ENCODE measurements at regions not wholly inside any gene's neighbourhood (a gene's known extent, or its start where the extent isn't known, plus 50 kb on each side); places are given as distances from the start of the nearest gene placed in this dataset.

DNA sequence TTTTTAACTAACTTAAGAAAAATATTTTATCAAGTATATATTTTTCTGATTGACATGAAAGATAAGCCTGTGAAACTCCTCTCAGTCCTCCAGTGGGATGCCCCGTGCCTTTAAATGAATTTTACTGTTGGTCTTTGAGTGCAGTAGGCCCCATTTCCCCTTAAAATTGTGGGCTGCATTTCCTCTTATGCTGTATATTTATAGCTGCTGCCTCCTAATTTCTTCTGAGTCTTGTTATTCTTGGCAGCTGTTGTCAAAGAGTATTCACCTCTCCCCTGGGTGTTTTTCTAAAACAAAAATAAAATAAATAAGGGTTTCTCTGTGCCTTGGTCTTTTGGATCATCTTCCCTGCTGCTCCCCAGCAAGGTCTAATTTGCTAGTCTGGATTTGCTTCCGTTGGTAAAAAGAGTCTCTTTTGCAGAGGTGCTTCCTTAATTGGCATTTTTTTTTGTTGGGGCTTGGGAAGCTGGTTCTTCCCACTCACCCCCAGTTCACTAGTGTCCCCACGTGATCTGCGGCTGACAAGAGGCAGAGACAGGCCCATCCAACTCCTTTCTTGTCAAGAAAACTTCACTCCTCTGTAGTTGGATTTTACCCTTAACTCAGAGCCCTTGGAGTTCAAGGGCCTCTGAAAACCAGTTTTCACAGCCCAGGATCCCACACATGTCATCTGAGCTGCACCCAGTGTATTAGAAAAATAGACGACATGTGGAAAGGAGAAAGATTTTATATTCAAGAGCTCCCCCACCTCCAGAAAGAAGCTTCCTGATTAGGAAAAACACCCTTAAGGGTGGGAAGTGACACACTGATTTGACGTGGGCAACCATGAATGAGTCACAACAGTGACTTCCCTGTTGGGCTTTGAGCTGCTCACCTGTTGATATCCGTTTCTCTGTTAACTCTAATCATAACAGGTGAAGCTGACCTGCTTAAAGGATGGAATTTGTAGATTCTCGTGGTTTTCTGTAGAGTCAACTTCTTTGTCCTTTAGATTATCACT lies 431.5 kb downstream of the DCDC2C start:
- DNase-seq (ENCODE audit: low read depth in 1 of 2, low spot score in 1 of 2): no peak

DNA sequence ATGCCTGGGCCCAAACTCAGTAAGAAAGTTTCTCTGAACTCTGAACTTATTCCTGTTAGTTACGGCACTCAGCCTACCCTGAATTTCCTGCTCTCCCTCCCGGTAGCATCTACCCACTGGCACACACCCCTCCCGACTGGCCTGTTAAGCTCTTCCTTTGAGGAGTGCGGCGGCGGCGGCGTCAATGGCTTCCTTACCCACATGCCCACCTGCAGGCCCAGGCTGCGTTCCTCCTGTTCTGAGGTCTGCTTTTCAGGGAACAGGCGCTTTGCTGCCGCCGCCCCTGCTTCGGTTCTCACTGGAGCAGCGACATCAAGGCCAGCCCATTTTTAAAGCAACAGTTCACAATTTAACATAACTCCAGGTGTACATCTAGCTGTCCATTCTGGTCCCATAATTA lies 432.4 kb downstream of the DCDC2C start:
- DNase-seq (ENCODE audit: low read depth in 1 of 2, low spot score in 1 of 2): no peak

DNA sequence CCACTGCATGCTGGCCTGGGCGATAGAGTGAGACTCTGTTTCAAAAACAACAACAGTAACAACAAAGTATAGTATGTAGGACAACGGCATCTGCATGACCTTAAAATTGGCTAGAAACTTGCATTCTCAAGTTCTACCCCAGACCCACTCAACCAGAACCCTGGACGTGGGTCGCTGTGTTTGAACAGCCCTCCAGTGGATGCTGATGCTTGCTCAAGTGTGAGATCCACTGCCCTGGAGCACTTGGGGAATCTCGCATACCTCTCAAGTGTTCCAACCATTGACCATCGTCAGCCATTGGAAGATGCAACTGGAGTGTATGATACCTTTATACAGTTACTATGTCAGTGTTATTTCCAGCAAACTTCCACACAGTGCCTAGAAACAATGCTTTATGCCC lies 435.9 kb downstream of the DCDC2C start:
- DNase-seq (ENCODE audit: low read depth in 1 of 2, low spot score in 1 of 2): no peak

DNA sequence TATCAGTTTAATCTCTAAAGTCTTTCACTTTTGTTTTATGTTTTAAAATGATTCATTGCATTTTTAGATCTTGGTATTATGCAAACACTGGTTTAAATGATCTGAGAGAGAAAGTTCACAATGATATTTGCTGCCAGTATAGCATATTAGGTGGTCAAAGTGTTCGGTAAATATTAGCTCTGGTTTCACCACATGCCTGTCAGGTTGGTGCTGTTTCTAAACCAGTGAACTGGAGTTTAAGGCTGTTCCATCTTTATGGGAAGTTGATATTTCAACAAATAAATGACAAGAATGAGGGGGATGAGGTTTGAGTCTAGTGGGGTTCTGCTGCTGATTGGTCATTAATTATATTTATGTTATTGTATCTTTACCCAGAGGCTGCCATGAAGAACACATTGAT lies 436.4 kb downstream of the DCDC2C start:
- no peak for DNase-seq (ENCODE audit: low read depth in 1 of 2, low spot score in 1 of 2)

DNA sequence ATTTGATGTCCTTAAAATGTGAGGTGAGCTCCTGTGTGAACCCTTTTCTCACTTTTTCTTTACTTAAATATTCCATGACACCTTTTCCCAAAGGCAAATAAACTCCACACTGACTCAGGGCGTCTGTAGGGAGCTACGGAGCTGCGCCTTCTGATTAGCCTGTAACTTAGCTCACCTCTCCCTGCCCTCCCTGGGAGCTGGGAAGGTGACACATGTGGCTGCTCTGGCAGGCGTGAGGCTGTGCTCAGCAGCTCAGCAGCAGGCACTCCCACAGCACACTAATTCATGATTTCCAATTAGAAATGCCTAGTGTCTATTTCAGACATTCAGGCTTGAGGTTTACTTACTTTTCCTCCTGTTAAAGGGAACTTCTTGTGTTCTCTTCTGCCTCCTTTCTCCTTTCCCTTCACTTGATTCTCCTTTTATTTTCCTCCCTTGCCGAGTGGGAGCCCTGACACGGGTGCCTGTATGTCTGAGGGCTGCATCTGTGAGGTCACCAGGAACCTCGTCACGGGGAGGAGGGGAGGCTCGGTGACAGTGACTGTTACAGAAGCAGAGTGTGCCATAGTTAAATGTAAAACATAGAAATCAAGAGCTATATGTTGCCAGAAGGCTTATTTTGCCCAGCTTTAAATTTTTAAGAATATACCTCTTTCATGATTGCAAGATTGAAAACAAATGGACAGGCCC lies 437.1 kb downstream of the DCDC2C start:
- no peak for DNase-seq (ENCODE audit: low read depth in 1 of 2, low spot score in 1 of 2)

DNA sequence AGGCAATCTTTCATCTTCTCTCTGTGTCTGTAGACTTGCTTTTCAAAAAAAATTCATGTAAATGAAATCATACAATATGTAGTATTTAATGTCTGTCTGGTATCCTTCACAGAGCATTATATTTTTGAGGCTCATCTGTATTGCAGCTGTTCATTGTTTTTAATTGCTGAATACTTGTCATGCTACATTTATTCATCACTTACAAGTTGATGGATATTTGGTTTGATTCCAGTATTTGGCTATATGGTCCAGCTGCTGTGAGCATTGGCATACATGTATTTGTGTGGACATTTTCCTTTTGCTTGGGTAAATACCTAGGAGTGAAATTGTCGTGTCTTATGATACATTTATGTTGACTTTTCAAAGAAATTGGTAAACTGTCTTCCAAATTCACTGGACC lies 441.4 kb downstream of the DCDC2C start:
- DNase-seq (ENCODE audit: low read depth in 1 of 2, low spot score in 1 of 2): no peak

DNA sequence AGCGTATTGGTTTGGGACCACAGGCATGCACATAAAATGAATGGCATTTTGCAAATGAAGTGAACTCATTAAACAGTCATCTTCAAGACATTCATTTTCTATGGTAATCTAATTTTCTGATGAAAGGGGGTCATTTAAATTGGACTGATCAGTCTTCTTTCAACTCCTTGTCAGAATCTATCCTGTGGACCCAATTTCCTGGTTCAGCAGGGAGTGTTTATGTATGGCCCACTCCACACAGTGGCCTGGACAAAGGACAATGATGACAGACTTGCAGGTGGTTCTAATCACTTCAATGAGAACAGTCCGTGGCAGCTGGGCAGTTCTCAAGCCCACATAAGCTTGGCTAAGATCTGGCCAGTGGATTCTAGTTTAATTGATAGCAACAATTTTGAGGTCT lies 448.1 kb downstream of the DCDC2C start:
- DNase-seq (ENCODE audit: low read depth in 1 of 2, low spot score in 1 of 2): no peak

DNA sequence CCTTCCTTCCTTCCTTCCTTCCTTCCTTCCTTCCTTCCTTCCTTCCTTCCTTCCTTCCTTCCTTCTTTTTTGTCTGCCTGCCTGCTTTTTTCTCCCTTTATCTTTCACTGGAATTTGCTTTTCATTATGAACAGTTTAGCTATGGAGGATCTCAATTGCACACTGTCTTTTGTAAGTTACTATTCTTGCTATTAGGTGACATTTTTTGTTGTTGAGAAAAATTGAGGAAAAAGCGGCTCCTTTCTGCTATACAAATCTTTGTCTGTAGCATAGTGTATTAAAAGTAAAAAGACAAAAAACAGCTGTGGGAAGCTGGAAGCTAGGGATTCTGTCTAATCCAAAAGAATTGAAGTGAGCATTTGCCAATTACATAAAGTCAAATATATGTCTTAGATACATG lies 448.7 kb downstream of the DCDC2C start:
- no peak for DNase-seq (ENCODE audit: low read depth in 1 of 2, low spot score in 1 of 2)

DNA sequence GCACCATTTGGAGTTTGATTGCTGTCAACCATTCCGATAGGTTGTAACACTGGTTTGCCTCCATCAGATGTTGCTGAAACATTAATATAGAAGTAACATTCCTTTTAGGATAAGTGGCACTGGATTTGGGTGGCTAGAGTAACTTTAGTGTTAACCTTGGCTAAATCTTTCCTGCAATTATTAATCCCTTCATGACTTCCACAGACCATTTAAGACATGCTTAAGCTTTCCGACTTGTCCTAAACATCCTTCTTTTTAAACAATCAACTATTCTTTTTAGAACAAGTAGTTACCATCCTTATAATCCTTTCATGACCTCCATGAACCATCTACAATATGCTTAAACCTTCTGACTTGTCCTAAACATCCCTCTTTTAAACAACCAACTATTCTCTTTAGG lies 465.5 kb downstream of the DCDC2C start:
- DNase-seq (ENCODE audit: low read depth in 1 of 2, low spot score in 1 of 2): no peak

DNA sequence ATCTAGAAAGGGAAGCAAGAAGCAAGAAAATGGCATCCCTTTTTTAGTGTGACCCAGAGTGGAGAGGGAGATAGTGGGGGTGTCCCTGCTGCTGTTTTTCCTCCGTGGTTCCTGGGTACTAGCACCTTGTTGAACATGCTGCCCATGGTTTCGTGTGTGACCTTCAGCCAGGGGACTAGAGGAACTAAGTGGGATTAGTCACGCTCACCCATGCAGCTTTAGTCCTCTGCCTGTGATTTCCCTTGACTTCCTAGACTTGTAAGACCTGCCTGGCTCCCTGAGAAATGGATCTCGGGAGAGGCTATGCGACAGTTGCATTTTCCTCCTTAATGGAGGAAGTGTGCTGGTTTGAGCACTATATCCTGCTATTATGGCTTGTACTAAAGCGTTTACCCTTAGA lies 471.4 kb downstream of the DCDC2C start:
- no peak for DNase-seq (ENCODE audit: low read depth in 1 of 2, low spot score in 1 of 2)

DNA sequence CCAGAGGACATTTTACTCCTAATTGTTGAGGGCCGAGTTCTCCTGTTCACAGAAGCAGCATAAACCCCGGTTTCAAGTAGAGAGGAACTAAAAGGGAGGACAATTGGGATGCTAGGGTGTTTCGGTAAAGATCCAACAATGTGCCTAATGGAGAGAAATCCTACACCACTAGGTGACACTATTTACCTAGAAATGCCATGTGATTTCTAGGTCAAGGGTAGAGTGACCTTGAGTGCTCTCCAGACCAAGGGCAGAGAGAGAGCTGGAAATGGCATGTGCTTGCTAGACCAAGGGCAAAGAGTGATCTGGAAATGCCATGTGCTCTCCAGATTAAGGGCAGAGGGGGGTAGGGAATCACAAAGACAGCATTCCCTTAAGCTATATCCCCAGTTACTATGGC lies 472.0 kb downstream of the DCDC2C start:
- no peak for DNase-seq (ENCODE audit: low read depth in 1 of 2, low spot score in 1 of 2)

DNA sequence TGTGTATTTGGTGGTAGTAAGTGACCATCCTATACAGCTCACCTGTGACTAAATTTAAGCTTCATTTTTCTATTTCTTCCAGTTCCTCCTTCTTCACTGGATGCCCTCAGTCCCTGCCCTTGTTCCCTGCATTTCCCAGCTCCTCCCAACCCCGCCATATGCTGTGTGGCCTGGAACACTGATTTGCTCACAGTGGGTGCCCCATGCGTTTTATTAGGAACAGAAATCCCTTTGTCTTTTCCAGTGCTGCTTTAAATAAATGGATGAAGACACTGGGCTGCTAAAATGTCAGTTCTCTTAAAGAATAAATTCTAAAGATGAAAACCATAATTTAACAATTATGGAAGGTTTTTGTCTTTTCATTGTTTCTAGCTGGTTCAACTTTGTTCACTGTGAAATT lies 477.3 kb downstream of the DCDC2C start:
- no peak for DNase-seq (ENCODE audit: low read depth in 1 of 2, low spot score in 1 of 2)

DNA sequence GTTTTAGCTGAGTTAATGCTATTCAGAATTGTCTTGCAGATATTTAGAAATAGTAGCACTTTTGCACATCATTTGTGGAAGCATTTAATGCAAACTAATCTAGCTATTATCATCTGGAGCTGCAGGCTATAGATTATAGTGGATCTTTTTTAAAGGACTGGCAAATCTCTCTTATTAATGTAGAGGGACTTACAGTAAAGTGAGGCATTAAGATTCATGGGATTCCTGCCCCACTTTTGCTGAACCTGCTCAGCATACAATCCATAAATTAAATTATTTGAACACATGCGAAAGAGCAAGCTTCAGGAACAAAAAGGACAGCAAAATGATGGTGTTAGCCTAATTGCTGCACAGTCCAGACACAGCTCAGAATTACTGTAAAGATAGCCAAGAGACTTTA lies 477.7 kb downstream of the DCDC2C start:
- DNase-seq (ENCODE audit: low read depth in 1 of 2, low spot score in 1 of 2): no peak

DNA sequence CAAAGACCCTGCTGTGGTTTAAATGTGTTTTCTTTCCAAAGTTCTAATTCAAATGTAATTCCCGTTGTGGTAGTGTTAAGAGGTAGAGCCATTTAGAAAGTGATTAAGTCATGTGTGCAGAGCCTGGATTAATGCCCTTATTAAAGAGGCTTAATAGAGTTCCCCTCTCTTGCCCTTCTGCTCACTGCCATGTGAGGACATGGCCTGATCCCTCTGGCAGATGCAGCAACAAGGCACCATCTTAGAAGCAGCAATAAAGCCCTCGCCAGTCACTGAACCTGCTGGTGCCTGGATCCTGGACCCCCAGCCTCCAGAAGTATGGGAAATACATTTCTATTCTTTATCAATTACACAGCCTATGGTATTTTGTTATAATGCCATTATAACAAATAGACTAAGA lies 485.2 kb downstream of the DCDC2C start:
- no peak for DNase-seq (ENCODE audit: low read depth in 1 of 2, low spot score in 1 of 2)

DNA sequence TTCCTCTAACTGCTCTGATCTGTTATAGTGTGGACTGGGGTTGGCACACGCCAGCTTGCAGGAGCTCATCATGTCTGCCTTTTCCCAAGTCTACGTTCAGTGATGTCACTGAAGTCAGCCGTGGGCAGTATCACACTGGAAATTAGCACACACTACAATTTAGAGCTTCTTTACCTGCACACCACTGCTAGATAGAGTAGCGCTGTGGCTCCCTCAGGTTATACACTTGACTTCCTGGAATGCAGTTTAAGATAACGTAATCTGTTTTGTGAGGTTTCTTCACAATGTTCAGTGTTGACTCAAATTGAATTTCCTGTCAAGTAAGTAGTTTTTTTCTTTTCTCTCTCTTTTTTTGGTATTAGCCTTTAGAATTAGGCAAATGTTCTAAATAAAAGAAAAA lies 487.2 kb downstream of the DCDC2C start:
- no peak for DNase-seq (ENCODE audit: low read depth in 1 of 2, low spot score in 1 of 2)

DNA sequence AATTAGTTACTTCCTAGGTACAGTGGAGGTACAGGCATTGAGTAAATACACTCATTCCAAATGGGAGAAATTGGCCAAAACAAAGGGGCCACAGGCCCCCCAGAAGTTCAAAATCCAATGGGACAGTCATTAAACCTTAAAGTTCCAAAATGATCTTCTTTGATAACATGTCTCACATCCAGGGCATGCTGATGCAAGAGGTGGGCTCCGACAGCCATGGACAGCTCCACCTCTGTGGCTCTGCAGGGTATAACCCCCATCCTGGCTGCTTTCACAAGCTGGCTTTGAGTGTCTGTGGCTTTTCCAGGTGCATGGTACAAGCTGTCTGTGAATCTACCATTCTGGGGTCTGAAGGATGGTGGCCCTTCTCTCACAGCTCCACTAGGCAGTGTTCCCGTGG lies 488.7 kb downstream of the DCDC2C start:
- no peak for DNase-seq (ENCODE audit: low read depth in 1 of 2, low spot score in 1 of 2)

DNA sequence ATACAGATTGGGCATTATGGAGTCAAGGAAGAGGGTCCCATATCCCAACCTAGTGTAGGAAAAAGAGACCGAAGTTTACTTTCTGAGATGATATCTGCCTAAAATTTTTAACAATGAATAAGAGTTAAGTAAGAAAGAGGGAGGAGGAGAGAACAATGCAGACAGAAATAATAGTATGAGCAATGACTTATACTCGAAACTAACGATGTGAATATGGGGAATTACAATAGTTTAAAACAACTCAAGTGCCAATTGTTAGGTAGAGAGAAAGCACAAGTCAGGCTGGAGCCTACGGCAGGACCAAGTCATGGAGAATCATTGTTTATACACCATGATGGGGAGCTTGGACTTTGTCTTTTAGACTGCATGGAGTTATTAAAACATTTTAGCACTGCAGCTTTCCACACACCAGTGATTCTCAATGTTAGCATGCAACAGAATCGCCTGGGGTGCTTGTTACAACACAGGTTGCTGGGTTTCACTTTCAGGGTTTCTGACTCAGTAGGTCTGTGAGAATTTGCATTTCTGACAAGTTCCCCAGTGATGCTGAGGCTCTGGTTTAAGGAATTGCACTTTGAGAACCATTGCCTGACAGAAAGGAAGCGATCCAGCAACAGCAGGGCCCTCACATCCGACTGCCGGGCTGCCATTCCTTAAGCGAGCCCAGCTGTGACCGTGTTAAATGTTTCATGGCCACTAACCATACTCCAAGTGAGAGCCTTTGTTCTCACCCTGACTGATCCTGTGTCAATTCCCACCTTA lies 511.2 kb downstream of the DCDC2C start:
- DNase-seq (ENCODE audit: low read depth in 1 of 2, low spot score in 1 of 2): no peak

DNA sequence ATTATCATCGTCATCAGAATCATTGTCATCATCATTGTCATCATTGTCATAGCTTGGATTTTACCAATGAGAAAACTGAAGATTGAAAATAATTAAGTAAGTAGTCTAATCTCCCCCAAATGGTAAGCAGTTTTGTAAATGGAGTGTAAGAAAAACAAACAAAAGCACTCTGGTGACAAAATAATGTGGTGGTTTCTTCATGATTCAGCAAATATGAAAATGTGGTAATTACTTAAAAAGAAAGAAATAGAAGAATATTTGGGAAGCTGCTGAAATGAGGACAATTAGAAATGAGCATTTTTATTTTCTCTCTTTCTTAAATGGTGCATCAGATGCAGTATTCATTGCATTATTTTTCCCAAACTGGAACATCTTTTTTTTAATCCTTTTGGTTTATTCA lies 514.4 kb downstream of the DCDC2C start:
- no peak for DNase-seq (ENCODE audit: low read depth in 1 of 2, low spot score in 1 of 2)

DNA sequence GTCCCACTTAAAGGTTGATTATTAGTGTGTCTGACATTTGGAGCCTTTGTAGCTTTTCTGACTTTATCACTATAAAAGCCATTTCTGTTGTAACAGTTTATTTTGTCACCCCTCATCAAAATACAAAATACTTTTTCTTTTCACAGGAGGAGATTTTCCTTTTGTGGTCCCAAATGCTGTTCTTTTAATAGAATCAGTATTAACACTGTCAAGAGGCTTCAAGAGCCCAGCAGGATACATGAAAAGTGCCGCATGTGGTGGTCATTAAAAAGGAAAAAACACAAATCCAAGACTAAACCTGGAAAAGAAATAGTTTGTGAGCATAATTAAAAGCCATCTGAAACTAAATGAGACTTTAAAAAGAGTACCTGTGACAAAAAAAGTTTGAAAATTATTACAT lies 515.7 kb downstream of the DCDC2C start:
- no peak for DNase-seq (ENCODE audit: low read depth in 1 of 2, low spot score in 1 of 2)

DNA sequence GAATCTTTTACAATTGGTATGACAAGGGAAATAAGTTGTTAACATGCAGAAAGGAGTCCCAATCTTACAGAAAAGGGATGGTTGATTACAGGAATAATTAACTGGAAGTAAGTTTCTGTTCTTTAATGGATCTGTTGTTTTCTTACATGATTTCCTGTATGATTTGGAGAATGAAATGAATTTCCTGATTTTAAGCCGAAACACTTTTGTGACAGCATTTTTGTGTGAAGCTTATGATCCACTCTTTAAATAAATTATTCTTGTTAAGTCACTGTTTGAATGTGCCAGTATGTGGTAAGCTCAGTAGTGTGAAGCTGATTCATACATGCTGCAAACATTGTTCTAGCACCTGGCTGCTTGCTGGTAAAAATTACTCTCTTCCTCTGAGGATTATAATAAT lies 516.2 kb downstream of the DCDC2C start:
- DNase-seq (ENCODE audit: low read depth in 1 of 2, low spot score in 1 of 2): no peak

DNA sequence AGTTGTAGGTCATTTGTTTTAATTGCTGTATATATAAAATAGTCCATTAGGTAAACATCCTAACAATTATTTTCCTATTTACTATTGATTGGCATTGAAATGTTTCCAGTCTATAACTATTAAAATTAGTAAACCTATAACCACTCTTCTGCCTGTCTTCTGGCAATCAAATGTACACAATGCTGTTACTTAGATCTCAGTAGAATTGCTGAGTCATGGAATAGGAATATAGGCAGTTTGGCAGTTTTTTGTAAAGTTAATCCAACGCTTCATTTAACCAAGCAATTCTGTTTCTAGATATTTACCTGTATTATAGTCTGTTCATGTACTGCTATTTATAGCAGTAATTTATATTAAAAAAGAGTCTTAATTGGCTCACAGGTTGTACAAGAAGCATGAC lies 518.1 kb downstream of the DCDC2C start:
- DNase-seq (ENCODE audit: low read depth in 1 of 2, low spot score in 1 of 2): no peak

DNA sequence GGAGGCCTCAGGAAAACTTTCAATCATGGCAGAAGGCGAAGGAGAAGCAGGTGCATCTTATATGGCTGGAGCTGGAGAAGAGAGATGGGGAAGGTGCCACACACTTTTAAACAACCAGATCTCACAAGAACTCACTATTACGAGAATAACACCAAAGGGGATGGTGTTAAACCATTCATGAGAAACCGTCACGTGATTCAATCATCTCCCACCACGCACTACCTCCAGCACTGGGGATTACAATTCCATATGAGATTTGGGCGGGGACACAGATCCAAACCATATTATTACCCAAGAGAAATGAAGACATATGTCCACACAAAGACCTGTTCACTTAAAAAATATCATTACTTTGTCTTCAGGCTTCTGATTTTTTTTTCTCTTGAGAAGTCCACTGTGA lies 518.5 kb downstream of the DCDC2C start:
- DNase-seq (ENCODE audit: low read depth in 1 of 2, low spot score in 1 of 2): no peak

Measured in activated CD4-positive, alpha-beta T cell treated with anti-CD3 and anti-CD28 coated beads, Interleukin-2, amount 50 U/mL, for 24 hours (primary cell).